ENCODE measurements at regions not wholly inside any gene's neighbourhood (a gene's known extent, or its start where the extent isn't known, plus 50 kb on each side); places are given as distances from the start of the nearest gene placed in this dataset.
"Not testable (repeated sequence)": the region's sequence is repeated elsewhere in the genome, so short reads cannot be mapped to it uniquely, and the experiment has no call there.

GRCh38 chr7:115229401-115230105 is 307.7 kb downstream of the MDFIC start:
- DNase-seq (ENCODE audit: low spot score) (no peak), ATAC-seq (no peak)
- H3K9me3 Mint-ChIP-seq = no peaks in the 10 kb centered on the region
- peaks cover 0 to 5% of the 10 kb centered on the region in 2 donors for H3K4me1 Mint-ChIP-seq (ENCODE audit: low read depth in 2 of 2)
- peaks cover 15 to 23% of the 10 kb centered on the region in 2 donors for H3K27me3 Mint-ChIP-seq
- H3K4me3 Mint-ChIP-seq = no peak overlapping the region
- no peaks in the 10 kb centered on the region for H3K36me3 Mint-ChIP-seq
- H3K27ac Mint-ChIP-seq = no peak overlapping the region

- H3K4me1 Mint-ChIP-seq (ENCODE audit: low read depth in 2 of 2) = peaks cover 0 to 5% of the 10 kb centered on the region in 2 donors
- peaks cover 12 to 21% of the 10 kb centered on the region in 2 donors for H3K27me3 Mint-ChIP-seq
- no peaks in the 10 kb centered on the region for H3K36me3 Mint-ChIP-seq
- no peak overlapping the region for H3K27ac Mint-ChIP-seq
- ATAC-seq (no peak), DNase-seq (ENCODE audit: low spot score) (no peak)
- no peak overlapping the region for H3K4me3 Mint-ChIP-seq
- H3K9me3 Mint-ChIP-seq = no peaks in the 10 kb centered on the region
Observed at GRCh38 chr7:115227473-115228235, 305.8 kb downstream of the MDFIC start.

- Mint-ChIP-seq H3K36me3 (no peaks in the 10 kb centered on the region), H3K9me3 (no peaks in the 10 kb centered on the region), H3K4me1 (ENCODE audit: low read depth in 2 of 2) (peaks cover 0 to 5% of the 10 kb centered on the region in 2 donors), H3K27ac (no peak overlapping the region), H3K4me3 (no peak overlapping the region), H3K27me3 (peaks cover 8 to 15% of the 10 kb centered on the region in 2 donors)
- ATAC-seq (no peak), DNase-seq (ENCODE audit: low spot score) (no peak)
Observed at GRCh38 chr7:115226410-115226809, 304.5 kb downstream of the MDFIC start.

GRCh38 chr7:115224922-115225321 is 303.0 kb downstream of the MDFIC start:
- peaks cover 8 to 15% of the 10 kb centered on the region in 2 donors for H3K27me3 Mint-ChIP-seq
- H3K4me1 Mint-ChIP-seq (ENCODE audit: low read depth in 2 of 2) = no peaks in the 10 kb centered on the region
- no peaks in the 10 kb centered on the region for H3K36me3 Mint-ChIP-seq
- no peaks in the 10 kb centered on the region for H3K9me3 Mint-ChIP-seq
- DNase-seq (ENCODE audit: low spot score) (no peak), ATAC-seq (no peak)
- H3K27ac Mint-ChIP-seq = no peak overlapping the region
- no peak overlapping the region for H3K4me3 Mint-ChIP-seq

DNA sequence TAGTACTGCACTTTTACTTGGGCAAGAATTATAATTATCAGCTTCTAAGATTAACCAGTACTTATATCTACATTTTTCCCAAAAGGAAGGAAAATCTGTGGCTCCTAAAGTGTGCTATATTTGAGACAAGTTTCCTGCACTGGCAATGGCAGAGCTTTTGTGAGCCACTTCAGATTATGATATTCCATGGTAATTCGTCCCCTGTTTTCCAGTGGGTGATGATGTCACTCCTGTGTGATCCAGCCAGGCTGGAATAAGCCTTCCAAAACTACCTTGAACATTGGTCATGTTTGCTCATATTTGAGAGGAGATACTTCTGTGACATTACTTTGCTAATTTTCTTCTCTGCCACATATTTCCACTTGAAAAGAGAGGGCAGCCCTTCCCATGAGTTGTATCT is 302.1 kb downstream of the MDFIC start:
- Mint-ChIP-seq H3K4me3 (no peak overlapping the region), H3K9me3 (no peaks in the 10 kb centered on the region), H3K27me3 (peaks cover 8 to 15% of the 10 kb centered on the region in 2 donors), H3K4me1 (ENCODE audit: low read depth in 2 of 2) (no peaks in the 10 kb centered on the region), H3K36me3 (no peaks in the 10 kb centered on the region), H3K27ac (no peak overlapping the region)
- no peak for DNase-seq (ENCODE audit: low spot score)
- no peak for ATAC-seq

GRCh38 chr7:115221456-115221855 is 299.6 kb downstream of the MDFIC start:
- H3K36me3 Mint-ChIP-seq = no peaks in the 10 kb centered on the region
- no peak overlapping the region for H3K27ac Mint-ChIP-seq
- peaks cover 8 to 15% of the 10 kb centered on the region in 2 donors for H3K27me3 Mint-ChIP-seq

GRCh38 chr7:115218076-115218475 is 296.2 kb downstream of the MDFIC start:
- no peaks in the 10 kb centered on the region for H3K36me3 Mint-ChIP-seq
- no peak for DNase-seq (ENCODE audit: low spot score)
- no peak overlapping the region for H3K27ac Mint-ChIP-seq

More at GRCh38 chr7:115221456-115221855, 299.6 kb downstream of the MDFIC start:
- Mint-ChIP-seq H3K4me1 (ENCODE audit: low read depth in 2 of 2) (no peaks in the 10 kb centered on the region), H3K9me3 (no peaks in the 10 kb centered on the region), H3K4me3 (no peak overlapping the region)
- ATAC-seq (no peak), DNase-seq (ENCODE audit: low spot score) (no peak)

GRCh38 chr7:115217373-115217772 is 295.5 kb downstream of the MDFIC start:
- Mint-ChIP-seq H3K36me3 (no peaks in the 10 kb centered on the region), H3K27me3 (peaks cover 2 to 6% of the 10 kb centered on the region in 2 donors), H3K4me3 (no peak overlapping the region), H3K27ac (no peak overlapping the region), H3K9me3 (no peaks in the 10 kb centered on the region), H3K4me1 (ENCODE audit: low read depth in 2 of 2) (no peaks in the 10 kb centered on the region)
- ATAC-seq (no peak), DNase-seq (ENCODE audit: low spot score) (no peak)

More at GRCh38 chr7:115218076-115218475, 296.2 kb downstream of the MDFIC start:
- no peaks in the 10 kb centered on the region for H3K9me3 Mint-ChIP-seq
- H3K4me3 Mint-ChIP-seq = no peak overlapping the region
- no peaks in the 10 kb centered on the region for H3K27me3 Mint-ChIP-seq
- H3K4me1 Mint-ChIP-seq (ENCODE audit: low read depth in 2 of 2) = no peaks in the 10 kb centered on the region
- ATAC-seq = no peak

GRCh38 chr7:115216652-115217051 is 294.8 kb downstream of the MDFIC start:
- Mint-ChIP-seq H3K9me3 (no peaks in the 10 kb centered on the region), H3K27me3 (peaks cover 7 to 9% of the 10 kb centered on the region in 2 donors), H3K36me3 (no peaks in the 10 kb centered on the region), H3K4me1 (ENCODE audit: low read depth in 2 of 2) (no peaks in the 10 kb centered on the region), H3K4me3 (no peak overlapping the region), H3K27ac (no peak overlapping the region)
- ATAC-seq (no peak), DNase-seq (ENCODE audit: low spot score) (no peak)

- ATAC-seq (no peak), DNase-seq (ENCODE audit: low spot score) (no peak)
- H3K27me3 Mint-ChIP-seq = peaks cover 9% of the 10 kb centered on the region in 2 donors
- H3K4me1 Mint-ChIP-seq (ENCODE audit: low read depth in 2 of 2) = no peaks in the 10 kb centered on the region
- H3K27ac Mint-ChIP-seq = no peak overlapping the region
- peaks cover 7% of the 10 kb centered on the region for H3K9me3 Mint-ChIP-seq
- no peak overlapping the region for H3K4me3 Mint-ChIP-seq
- peaks cover 4% of the 10 kb centered on the region for H3K36me3 Mint-ChIP-seq
Observed at GRCh38 chr7:115211171-115211570, 289.3 kb downstream of the MDFIC start.

DNA sequence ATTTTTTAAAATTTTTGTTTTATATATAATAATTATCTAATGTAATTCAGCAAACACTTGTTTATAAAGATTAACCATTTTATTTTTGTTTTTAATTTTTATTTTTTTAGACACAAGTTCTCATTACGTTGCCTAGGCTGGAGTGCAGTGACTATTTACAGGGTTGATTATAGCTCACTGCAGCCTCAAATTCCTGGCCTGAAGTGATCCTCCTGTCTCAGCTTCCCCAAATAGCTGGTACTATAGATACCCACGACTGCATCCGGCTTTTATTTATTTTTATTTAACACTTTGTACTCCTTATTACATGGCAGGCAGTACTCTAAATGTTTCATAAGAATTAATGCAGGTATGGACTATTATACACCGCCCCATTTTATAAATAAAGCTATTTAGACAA is 288.7 kb downstream of the MDFIC start:
- Mint-ChIP-seq H3K4me3 (no peak overlapping the region), H3K36me3 (peaks cover 4% of the 10 kb centered on the region), H3K9me3 (peaks cover 7% of the 10 kb centered on the region), H3K27ac (no peak overlapping the region), H3K4me1 (ENCODE audit: low read depth in 2 of 2) (no peaks in the 10 kb centered on the region), H3K27me3 (peaks cover 9% of the 10 kb centered on the region in 2 donors)
- DNase-seq (ENCODE audit: low spot score) (no peak), ATAC-seq (no peak)

DNA sequence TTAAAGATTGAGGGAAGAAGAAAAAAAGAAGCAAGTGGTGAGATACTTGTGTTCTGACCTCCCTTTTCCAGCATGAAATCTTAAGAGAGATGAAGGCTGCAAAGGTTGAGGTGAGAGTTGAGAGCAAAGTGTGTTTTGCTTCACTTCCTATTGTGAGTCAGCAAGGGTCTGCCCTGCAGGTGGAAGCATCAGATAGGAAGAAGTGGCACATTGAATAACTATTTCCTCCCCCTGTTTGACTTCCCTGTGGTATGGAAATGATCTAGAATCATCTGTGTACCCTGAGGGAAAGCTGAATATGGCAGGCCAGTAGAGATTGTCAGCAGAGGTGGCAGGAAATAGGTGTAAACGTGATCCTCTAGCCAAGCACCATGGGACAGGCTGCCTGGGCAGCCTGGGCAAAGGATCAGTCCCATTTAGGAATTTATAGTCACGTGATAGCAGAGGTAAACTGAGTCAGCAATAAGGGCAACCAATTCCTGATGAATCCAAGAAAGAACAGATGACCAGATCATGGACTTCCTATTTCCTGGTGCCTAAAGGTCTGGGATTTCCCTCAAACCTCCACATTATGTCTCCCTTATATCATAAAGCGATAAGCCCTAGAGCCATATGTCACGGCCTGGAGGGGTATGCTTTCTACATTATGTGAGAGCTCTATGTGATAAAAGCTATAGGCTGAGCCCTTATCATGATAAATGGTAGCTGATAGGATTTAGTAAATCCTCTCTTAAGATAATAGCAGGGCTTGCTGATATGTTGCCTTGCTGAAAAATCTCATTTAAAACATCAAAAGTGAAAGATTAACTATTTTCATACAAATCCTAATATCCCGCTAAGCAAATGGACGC is 287.0 kb downstream of the MDFIC start:
- Mint-ChIP-seq H3K36me3 (peaks cover 4% of the 10 kb centered on the region), H3K4me3 (no peak overlapping the region), H3K4me1 (ENCODE audit: low read depth in 2 of 2) (no peaks in the 10 kb centered on the region), H3K27me3 (peaks cover 9% of the 10 kb centered on the region in 2 donors), H3K27ac (no peak overlapping the region), H3K9me3 (peaks cover 9% of the 10 kb centered on the region)
- no peak for DNase-seq (ENCODE audit: low spot score)
- no peak for ATAC-seq

DNA sequence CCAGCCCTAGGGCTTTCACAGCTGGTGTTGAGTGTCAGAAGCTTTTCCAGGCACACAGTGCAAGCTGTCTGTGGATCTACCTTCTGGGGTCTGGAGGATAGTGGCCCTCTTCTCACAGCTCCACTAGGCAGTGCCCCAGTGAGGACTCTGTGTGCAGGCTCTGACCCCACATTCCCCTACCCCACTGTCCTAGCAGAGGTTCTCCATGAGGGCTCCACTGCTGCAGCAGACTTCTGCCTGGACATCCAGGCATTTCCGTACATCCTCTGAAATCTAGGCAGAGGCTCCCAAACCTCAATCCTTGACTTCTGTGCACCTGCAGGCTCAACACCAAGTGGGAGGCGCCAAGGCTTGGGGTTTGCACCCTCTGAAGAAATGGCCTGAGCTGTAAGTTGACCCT is 284.5 kb downstream of the MDFIC start:
- not testable (repeated sequence) for H3K4me3 Mint-ChIP-seq; H3K4me1 Mint-ChIP-seq (ENCODE audit: low read depth in 2 of 2); H3K27me3 Mint-ChIP-seq; DNase-seq (ENCODE audit: low spot score); H3K27ac Mint-ChIP-seq; H3K9me3 Mint-ChIP-seq; ATAC-seq; H3K36me3 Mint-ChIP-seq

- H3K4me1 Mint-ChIP-seq (ENCODE audit: low read depth in 2 of 2) = no peaks in the 10 kb centered on the region
- H3K27ac Mint-ChIP-seq = no peak overlapping the region
- ATAC-seq (no peak), DNase-seq (ENCODE audit: low spot score) (no peak)
- peaks cover 2 to 7% of the 10 kb centered on the region in 2 donors for H3K27me3 Mint-ChIP-seq
- no peaks in the 10 kb centered on the region for H3K36me3 Mint-ChIP-seq
- no peaks in the 10 kb centered on the region for H3K9me3 Mint-ChIP-seq
- H3K4me3 Mint-ChIP-seq = no peak overlapping the region
Observed at GRCh38 chr7:115198143-115198542, 276.2 kb downstream of the MDFIC start.
